ENCODE measurements at regions not wholly inside any gene's neighbourhood (a gene's known extent, or its start where the extent isn't known, plus 50 kb on each side); places are given as distances from the start of the nearest gene placed in this dataset.
A peak's percentile ranks its signal among the peaks of the same experiment; 100 is the strongest.

DNA sequence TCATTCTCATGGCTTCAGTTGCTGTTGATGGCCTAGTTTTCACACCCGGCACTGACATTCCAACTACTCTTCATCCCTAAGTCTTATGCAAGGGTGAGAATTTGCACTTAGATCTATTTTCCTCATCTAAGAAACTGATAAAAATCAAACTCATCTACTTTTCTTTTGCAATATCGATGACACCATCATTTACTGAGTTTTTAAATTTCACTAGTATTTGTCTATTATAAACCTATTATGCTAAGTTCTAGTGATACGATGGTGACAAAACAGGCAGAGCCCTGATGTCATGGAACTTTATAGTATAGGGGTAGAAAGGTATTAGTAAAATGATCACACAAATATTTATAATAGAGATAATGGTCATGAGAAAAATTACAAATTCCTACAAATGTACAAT is 167.9 kb upstream of the CITED2 start:
- H3K9me3 ChIP-seq (ENCODE audit: control insufficient read depth, low read length): no peaks in the 10 kb centered on the region
- no peaks in the 10 kb centered on the region for H3K27me3 ChIP-seq (replicated peaks; ENCODE audit: control insufficient read depth, insufficient read depth, low read length)
- peaks cover 44% of the 10 kb centered on the region for H3K4me1 ChIP-seq (ENCODE audit: control insufficient read depth, insufficient read depth, low read length)
- no peak overlapping the region for H3K4me3 ChIP-seq (ENCODE audit: low read length)
- no peaks in the 10 kb centered on the region for H3K36me3 ChIP-seq (ENCODE audit: control insufficient read depth, insufficient read depth, low read length, severe bottlenecking)
- no peak overlapping the region for H3K9ac ChIP-seq (ENCODE audit: low read length)
- no peak for DNase-seq (ENCODE audit: low read depth)

DNA sequence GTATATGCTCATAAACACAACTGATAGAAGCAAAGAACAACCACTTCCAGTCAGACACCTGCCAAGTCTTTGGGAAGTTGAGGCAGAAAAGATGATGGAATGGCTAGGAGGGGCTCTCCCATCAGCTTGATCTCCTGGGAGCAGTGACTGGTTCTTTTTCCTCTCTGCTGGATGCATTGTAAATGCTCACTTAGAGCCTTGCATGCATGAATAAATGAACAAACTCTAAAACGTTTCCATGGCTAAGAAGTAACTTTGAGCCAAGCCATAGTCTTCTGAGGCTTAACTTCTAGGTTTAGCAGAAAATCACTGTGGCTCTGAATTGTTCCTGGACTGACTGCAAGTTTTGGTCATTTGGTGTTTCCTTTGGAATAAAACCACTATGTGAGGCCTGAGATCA is 166.4 kb upstream of the CITED2 start:
- H3K4me1 ChIP-seq (ENCODE audit: control insufficient read depth, insufficient read depth, low read length): peaks cover 30% of the 10 kb centered on the region
- H3K9me3 ChIP-seq (ENCODE audit: control insufficient read depth, low read length): no peaks in the 10 kb centered on the region
- no peak overlapping the region for H3K4me3 ChIP-seq (ENCODE audit: low read length)
- H3K27me3 ChIP-seq (replicated peaks; ENCODE audit: control insufficient read depth, insufficient read depth, low read length): no peaks in the 10 kb centered on the region
- no peaks in the 10 kb centered on the region for H3K36me3 ChIP-seq (ENCODE audit: control insufficient read depth, insufficient read depth, low read length, severe bottlenecking)
- no peak for DNase-seq (ENCODE audit: low read depth)
- no peak overlapping the region for H3K9ac ChIP-seq (ENCODE audit: low read length)

DNA sequence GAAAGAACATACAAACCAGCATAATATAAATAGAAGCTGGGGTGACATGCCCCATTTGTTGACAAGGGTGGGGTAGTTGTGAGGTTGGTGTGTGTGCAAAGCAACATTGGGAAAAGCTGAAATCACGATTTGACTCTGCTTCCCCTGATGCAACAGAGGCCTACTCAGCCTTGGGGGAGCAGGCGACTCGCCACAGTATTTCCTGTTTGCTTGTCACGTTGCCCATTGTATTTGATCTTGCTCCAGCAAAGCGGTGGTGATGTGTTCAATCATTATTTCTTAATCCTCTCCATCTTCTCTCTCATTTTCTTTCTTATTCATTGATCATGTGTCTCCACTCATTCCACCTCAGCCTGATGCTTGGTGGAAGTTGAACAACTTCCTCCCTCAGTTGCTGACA is 165.8 kb upstream of the CITED2 start:
- no peaks in the 10 kb centered on the region for H3K36me3 ChIP-seq (ENCODE audit: control insufficient read depth, insufficient read depth, low read length, severe bottlenecking)
- peak overlapping the region; percentile 71 for H3K4me3 ChIP-seq (ENCODE audit: low read length)
- no peaks in the 10 kb centered on the region for H3K9me3 ChIP-seq (ENCODE audit: control insufficient read depth, low read length)
- DNase-seq (ENCODE audit: low read depth): peak; percentile 21
- peak overlapping the region; percentile 79 for H3K9ac ChIP-seq (ENCODE audit: low read length)
- peaks cover 24% of the 10 kb centered on the region for H3K4me1 ChIP-seq (ENCODE audit: control insufficient read depth, insufficient read depth, low read length)
- no peaks in the 10 kb centered on the region for H3K27me3 ChIP-seq (replicated peaks; ENCODE audit: control insufficient read depth, insufficient read depth, low read length)

DNA sequence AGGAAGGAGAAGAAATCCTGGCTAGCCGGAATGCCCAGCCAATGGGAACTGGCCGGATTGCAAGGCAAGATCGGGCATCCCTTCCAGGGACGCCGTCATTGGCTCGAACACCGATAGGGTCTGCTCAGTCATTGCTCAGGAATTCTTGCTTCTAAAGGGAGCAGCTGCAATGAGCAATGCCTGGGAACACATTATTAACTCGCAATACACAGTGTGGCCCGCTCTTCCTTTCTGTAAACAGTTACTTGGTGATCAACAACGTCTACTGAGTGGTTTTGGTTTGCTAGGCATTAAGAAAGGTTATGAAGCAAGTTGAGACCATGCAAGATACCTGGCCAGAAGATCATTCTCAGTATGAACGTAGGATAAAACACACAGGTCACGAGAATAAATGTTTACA is 165.4 kb upstream of the CITED2 start:
- peak; percentile 81 for DNase-seq (ENCODE audit: low read depth)
- Histone ChIP-seq H3K27me3 (replicated peaks; ENCODE audit: control insufficient read depth, insufficient read depth, low read length) (no peaks in the 10 kb centered on the region), H3K9ac (ENCODE audit: low read length) (peak overlapping the region; percentile 79), H3K9me3 (ENCODE audit: control insufficient read depth, low read length) (no peaks in the 10 kb centered on the region), H3K36me3 (ENCODE audit: control insufficient read depth, insufficient read depth, low read length, severe bottlenecking) (no peaks in the 10 kb centered on the region), H3K4me3 (ENCODE audit: low read length) (peak overlapping the region; percentile 71), H3K4me1 (ENCODE audit: control insufficient read depth, insufficient read depth, low read length) (peaks cover 19% of the 10 kb centered on the region)

DNA sequence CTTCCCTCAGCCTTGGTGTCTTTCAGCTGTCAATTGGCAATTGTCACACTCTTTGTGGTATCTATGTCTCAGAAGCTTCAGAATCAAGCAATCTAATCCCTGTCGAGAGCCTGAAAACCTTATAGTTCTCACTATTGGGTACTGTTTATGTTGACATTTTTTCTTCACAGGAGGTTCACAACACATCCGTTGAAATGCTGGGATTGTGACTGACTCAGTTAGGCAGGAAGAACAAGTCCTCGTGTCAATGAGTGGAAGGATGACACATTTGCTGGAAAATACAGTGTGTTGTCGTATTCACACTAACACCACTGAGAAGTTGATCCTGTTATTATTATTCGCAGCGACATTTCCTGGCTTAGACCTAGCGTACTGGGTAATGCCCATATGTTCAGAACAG is 163.9 kb upstream of the CITED2 start:
- no peaks in the 10 kb centered on the region for H3K9me3 ChIP-seq (ENCODE audit: control insufficient read depth, low read length)
- DNase-seq (ENCODE audit: low read depth): no peak
- H3K9ac ChIP-seq (ENCODE audit: low read length): no peak overlapping the region
- H3K36me3 ChIP-seq (ENCODE audit: control insufficient read depth, insufficient read depth, low read length, severe bottlenecking): no peaks in the 10 kb centered on the region
- no peaks in the 10 kb centered on the region for H3K27me3 ChIP-seq (replicated peaks; ENCODE audit: control insufficient read depth, insufficient read depth, low read length)
- H3K4me1 ChIP-seq (ENCODE audit: control insufficient read depth, insufficient read depth, low read length): peaks cover 29% of the 10 kb centered on the region
- no peak overlapping the region for H3K4me3 ChIP-seq (ENCODE audit: low read length)

DNA sequence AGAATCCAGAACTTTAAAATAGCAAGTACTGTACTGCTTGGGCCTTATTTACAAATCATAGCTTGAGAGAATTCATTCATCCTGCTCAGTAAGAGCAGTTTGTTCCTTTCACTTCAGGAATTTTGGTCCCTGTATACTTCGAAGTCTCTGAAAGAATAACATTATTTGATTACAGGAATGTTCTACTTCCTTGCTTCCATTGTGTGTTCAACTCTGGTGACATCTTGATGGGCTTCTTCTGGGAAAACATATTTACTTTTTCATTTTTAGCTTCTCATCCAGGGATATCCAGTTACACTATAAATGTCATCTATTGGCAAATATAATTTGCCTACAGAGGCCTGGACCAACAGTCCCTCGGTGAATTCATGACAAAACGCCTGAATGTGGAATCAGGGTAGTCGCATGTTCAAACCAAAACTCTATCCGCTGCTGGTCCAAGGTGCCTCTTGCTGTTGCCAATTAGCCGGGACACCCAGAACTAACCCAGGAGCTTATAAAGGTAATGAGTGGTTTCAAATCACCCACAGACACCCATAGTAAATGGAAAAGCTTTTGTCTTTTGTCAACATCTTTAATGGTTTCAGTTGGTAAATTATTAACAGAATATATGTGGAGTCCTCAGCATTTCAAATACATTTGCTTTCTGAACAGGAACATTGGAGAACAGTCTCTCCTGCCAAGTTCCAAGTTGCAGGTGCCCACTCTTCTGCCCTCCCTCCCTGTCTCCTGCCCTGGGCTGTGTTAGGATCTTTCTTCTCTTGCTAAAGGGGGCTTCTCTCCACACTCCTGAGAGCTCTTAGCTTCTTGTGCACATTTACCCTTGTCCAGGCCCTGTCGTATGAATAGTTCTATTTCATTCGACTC is 162.5 kb upstream of the CITED2 start:
- Histone ChIP-seq H3K4me3 (ENCODE audit: low read length) (no peak overlapping the region), H3K9me3 (ENCODE audit: control insufficient read depth, low read length) (no peaks in the 10 kb centered on the region), H3K4me1 (ENCODE audit: control insufficient read depth, insufficient read depth, low read length) (peaks cover 36% of the 10 kb centered on the region), H3K27me3 (replicated peaks; ENCODE audit: control insufficient read depth, insufficient read depth, low read length) (no peaks in the 10 kb centered on the region), H3K36me3 (ENCODE audit: control insufficient read depth, insufficient read depth, low read length, severe bottlenecking) (no peaks in the 10 kb centered on the region), H3K9ac (ENCODE audit: low read length) (no peak overlapping the region)
- peak; percentile 22 for DNase-seq (ENCODE audit: low read depth)

DNA sequence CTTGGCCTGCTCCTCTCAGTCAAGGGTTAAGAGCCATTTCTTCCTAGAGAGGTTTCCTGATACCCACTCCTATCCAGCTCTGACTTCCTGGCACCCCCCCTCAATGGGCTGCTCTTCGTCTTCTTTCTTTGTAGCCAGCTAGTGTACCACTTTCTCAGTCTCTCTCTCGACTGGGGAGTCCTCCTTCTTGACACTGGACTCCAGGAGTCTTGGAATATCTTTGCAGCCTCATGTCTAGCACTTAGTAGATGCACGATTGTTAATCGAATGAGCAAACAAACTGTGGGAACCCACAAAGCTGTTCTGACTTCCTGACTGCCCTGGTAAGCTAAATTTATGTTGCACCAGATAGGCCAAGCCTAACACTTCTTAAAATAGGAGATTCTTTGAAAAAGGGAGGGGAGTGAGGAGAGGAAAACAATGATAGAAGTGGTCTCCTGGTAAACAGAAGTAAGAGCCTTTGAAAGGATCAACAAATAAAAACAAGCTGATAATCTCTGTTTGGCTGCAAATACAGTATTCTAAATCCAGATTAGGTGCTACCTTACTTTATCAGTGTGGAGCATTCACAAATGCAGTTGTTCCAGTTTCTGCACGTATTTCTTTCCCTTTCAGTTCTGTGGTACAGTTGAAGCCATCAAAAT is 160.1 kb upstream of the CITED2 start:
- DNase-seq (ENCODE audit: low read depth): no peak
- Histone ChIP-seq H3K36me3 (ENCODE audit: control insufficient read depth, insufficient read depth, low read length, severe bottlenecking) (no peaks in the 10 kb centered on the region), H3K9me3 (ENCODE audit: control insufficient read depth, low read length) (no peaks in the 10 kb centered on the region), H3K4me3 (ENCODE audit: low read length) (peak overlapping the region; percentile 56), H3K4me1 (ENCODE audit: control insufficient read depth, insufficient read depth, low read length) (peaks cover 33% of the 10 kb centered on the region), H3K27me3 (replicated peaks; ENCODE audit: control insufficient read depth, insufficient read depth, low read length) (no peaks in the 10 kb centered on the region), H3K9ac (ENCODE audit: low read length) (peak overlapping the region; percentile 77)

DNA sequence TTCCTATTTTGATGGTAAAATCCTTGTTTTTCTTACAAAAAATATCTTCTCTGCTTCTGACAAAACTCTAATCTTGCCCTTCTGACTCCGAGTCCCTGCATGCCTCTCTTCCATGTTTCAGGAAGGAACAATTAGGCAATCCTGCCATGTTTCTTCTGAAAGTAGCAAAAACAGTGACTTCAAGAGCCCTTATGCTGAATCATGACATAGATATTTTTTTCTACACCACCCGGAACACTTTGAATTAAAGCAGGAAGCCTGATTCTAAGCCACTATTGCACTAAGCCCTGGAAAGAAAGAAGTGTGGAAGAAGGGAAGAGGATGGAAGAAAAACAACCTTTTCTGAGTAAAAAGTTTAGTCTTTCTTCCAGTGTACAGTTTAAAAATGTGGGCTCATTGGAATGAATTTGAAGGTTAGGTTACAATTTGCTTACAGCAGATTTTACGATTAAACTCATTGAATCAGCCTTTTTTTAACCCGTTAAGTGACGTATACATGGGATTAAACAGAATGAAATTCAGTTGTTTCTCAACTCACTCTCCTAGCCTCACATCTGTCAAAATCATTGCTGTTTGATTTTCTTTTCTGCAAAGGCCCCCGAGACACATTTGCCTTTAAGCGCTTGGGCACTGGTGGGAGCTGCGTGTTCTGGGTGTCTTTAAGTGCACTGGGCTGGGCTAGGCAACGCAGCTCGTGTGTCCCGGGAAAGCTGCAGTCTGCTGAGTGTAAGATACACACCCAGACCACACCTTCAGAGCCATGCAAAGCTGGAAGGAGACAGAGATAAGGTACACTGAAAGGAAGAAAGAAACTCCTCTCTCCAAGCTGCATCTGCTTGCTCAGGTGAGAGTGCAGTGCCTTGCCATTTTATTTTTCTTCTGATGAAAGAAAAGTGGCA is 159.4 kb upstream of the CITED2 start:
- H3K9me3 ChIP-seq (ENCODE audit: control insufficient read depth, low read length): no peaks in the 10 kb centered on the region
- H3K36me3 ChIP-seq (ENCODE audit: control insufficient read depth, insufficient read depth, low read length, severe bottlenecking): no peaks in the 10 kb centered on the region
- peaks cover 32% of the 10 kb centered on the region for H3K4me1 ChIP-seq (ENCODE audit: control insufficient read depth, insufficient read depth, low read length)
- no peaks in the 10 kb centered on the region for H3K27me3 ChIP-seq (replicated peaks; ENCODE audit: control insufficient read depth, insufficient read depth, low read length)
- DNase-seq (ENCODE audit: low read depth): peak; percentile 91
- peak overlapping the region; percentile 56 for H3K4me3 ChIP-seq (ENCODE audit: low read length)
- H3K9ac ChIP-seq (ENCODE audit: low read length): peak overlapping the region; percentile 77

DNA sequence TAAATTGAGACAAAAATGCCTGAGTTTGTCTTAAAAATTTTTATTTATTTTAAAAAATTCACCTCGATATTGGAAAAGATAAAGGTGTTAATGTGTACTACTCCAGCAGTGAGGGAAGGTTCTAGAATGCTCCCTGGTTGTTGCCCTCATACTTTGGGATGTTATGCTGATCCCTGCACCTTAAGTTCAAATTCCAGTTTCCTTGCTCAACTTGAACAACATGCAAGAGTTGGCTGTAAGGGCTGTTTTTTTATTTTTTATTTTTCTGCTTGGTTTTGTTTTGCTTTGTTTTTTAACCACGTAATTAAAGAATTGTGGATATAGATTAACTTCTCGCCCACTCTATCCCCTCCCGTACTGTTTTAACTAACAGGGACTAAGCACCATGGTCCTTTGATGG is 158.7 kb upstream of the CITED2 start:
- Histone ChIP-seq H3K27me3 (replicated peaks; ENCODE audit: control insufficient read depth, insufficient read depth, low read length) (no peaks in the 10 kb centered on the region), H3K36me3 (ENCODE audit: control insufficient read depth, insufficient read depth, low read length, severe bottlenecking) (no peaks in the 10 kb centered on the region), H3K4me1 (ENCODE audit: control insufficient read depth, insufficient read depth, low read length) (peaks cover 32% of the 10 kb centered on the region), H3K9ac (ENCODE audit: low read length) (peak overlapping the region; percentile 77), H3K4me3 (ENCODE audit: low read length) (no peak overlapping the region), H3K9me3 (ENCODE audit: control insufficient read depth, low read length) (no peaks in the 10 kb centered on the region)
- peak; percentile 47 for DNase-seq (ENCODE audit: low read depth)

DNA sequence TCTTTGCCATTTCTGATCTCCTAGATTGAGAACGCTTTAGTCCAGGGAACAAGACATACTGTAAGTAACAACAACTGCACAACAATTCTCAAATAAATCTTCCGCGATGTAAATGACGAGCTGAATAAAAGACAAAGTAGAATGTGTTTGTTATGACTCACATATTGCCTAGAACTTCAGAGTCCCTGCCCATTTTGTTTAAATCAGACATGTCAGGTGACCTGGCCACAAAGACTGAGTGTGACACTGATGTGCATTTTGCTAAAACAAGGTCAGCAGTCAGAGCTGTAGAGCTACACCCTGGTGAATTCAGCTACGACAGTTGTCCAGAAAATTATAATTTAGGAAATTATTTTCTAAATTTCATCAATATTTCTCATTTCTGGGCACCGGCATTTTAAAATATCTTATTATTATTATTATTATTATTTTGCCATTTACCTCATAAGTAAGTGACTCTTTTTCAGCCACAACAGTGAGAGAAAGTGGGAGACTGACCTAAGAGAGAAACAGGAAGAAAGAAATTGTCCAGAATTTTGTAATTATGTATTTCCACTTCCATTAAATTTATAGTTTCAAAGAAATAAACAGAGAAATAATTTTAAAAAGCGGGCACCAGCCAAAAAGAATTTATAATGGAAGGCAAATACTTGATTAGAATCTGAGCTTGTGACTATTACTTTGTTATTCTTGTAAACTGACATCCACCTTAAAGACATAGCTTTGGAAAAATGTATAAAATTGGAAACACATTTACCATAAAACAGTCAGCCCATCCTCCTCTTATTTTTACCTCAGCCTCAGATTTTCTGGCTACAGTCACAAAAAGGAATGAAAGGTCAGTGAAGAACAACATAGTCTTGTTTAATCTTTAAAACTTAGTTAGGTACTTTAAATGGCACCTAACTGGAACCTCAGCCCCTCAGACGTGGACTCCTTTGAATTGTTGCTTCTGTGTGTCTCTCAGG is 157.0 kb upstream of the CITED2 start:
- H3K27me3 ChIP-seq (replicated peaks; ENCODE audit: control insufficient read depth, insufficient read depth, low read length): no peaks in the 10 kb centered on the region
- H3K4me3 ChIP-seq (ENCODE audit: low read length): no peak overlapping the region
- H3K4me1 ChIP-seq (ENCODE audit: control insufficient read depth, insufficient read depth, low read length): peaks cover 32% of the 10 kb centered on the region
- peak; percentile 60 for DNase-seq (ENCODE audit: low read depth)
- H3K9ac ChIP-seq (ENCODE audit: low read length): peak overlapping the region; percentile 43
- H3K9me3 ChIP-seq (ENCODE audit: control insufficient read depth, low read length): no peaks in the 10 kb centered on the region
- H3K36me3 ChIP-seq (ENCODE audit: control insufficient read depth, insufficient read depth, low read length, severe bottlenecking): no peaks in the 10 kb centered on the region

Measured in adipocyte (in vitro differentiated cells).